Loucy (cell line): ENCODE measurements at regions not wholly inside any gene's neighbourhood (a gene's known extent, or its start where the extent isn't known, plus 50 kb on each side); places are given as distances from the start of the nearest gene placed in this dataset.

Experiments
- EZH2phosphoT487 ChIP-seq: fragments of 200-600 bp; IDR thresholded peaks from 2 replicates; pipeline ENCODE4 v1.6.1; 2018; ENCODE audit warnings: antibody characterized with exemption, mild to moderate bottlenecking, moderate library complexity, borderline replicate concordance
- TF ChIP-seq, protein P1 (sequence below): fragments of 200-600 bp; sonication (generic); conservative IDR thresholded peaks from 2 replicates; pipeline ENCODE4 v1.5.1; 2014; ENCODE audit warnings: mild to moderate bottlenecking, antibody characterized with exemption, low read length

DNA sequence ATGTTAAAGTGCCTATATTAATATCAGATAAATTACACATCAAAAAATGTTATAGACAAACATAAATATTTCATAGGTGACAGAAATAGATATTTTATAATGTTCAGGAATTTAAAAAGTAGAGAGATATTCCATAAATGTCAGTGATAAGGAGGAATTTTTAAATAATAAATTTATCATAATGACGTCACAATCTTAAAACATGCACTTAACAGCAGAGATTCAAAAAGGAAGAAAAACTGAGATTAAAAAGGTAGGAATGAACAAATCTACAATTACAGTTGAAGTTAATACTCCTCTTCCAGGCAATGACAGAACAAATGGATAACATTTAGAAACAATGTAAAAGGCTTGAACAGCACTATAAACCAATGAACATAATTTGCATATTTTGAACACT is 345.4 kb upstream of the NOX3 start:
- TF ChIP-seq, protein P1, sequence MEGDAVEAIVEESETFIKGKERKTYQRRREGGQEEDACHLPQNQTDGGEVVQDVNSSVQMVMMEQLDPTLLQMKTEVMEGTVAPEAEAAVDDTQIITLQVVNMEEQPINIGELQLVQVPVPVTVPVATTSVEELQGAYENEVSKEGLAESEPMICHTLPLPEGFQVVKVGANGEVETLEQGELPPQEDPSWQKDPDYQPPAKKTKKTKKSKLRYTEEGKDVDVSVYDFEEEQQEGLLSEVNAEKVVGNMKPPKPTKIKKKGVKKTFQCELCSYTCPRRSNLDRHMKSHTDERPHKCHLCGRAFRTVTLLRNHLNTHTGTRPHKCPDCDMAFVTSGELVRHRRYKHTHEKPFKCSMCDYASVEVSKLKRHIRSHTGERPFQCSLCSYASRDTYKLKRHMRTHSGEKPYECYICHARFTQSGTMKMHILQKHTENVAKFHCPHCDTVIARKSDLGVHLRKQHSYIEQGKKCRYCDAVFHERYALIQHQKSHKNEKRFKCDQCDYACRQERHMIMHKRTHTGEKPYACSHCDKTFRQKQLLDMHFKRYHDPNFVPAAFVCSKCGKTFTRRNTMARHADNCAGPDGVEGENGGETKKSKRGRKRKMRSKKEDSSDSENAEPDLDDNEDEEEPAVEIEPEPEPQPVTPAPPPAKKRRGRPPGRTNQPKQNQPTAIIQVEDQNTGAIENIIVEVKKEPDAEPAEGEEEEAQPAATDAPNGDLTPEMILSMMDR, result no peak
- no peak for TF ChIP-seq EZH2phosphoT487
